HCT116 (cell line): ENCODE measurements at regions not wholly inside any gene's neighbourhood (a gene's known extent, or its start where the extent isn't known, plus 50 kb on each side); places are given as distances from the start of the nearest gene placed in this dataset.

ENCODE experiments used
- ATF3 ChIP-seq: IDR thresholded peaks from 2 replicates; pipeline ENCODE4 v1.6.1; 2012
- CTCF ChIP-seq, 3 experiments: fragments of 200-600 bp in 1 of 3; sonication (generic) in 1 of 3; IDR thresholded peaks in 2 of 3; conservative IDR thresholded peaks in 1 of 3; 2 replicates each; pipeline ENCODE4 v1.5.1; 2012 to 2017; ENCODE audit warnings: low read depth in 2 of 3, low read length in 2 of 3, antibody characterized with exemption in 1 of 3, borderline replicate concordance in 1 of 3, control low read depth in 1 of 3, mild to moderate bottlenecking in 1 of 3, mixed read lengths in 1 of 3, mixed run types in 1 of 3, moderate library complexity in 1 of 3; ENCODE audit not compliant: insufficient read depth in 1 of 3
- EGR1 ChIP-seq: IDR thresholded peaks from 2 replicates; pipeline ENCODE4 v1.6.1; 2012; ENCODE audit warnings: low read depth
- EZH2 ChIP-seq: fragments of 200-600 bp; sonication (generic); IDR thresholded peaks from 2 replicates; pipeline ENCODE4 v1.6.1; 2017; ENCODE audit warnings: antibody characterized with exemption, mixed run types
- EZH2phosphoT487 ChIP-seq: fragments of 200-600 bp; IDR thresholded peaks from 2 replicates; pipeline ENCODE4 v1.6.1; 2018; ENCODE audit warnings: antibody characterized with exemption, borderline replicate concordance
- JUND ChIP-seq: IDR thresholded peaks from 2 replicates; pipeline ENCODE4 v1.6.1; 2012
- POLR2A ChIP-seq: IDR thresholded peaks from 2 replicates; pipeline ENCODE4 v1.7.0; 2011; ENCODE audit warnings: borderline replicate concordance; ENCODE audit not compliant: insufficient read depth, insufficient read length; ENCODE audit errors: extremely low read depth
- RAD21 ChIP-seq: IDR thresholded peaks from 2 replicates; pipeline ENCODE4 v1.6.1; 2012; ENCODE audit warnings: low read depth, mild to moderate bottlenecking
- REST ChIP-seq: IDR thresholded peaks from 2 replicates; pipeline ENCODE4 v1.6.1; 2012; ENCODE audit warnings: low read depth
- SIN3A ChIP-seq: IDR thresholded peaks from 2 replicates; pipeline ENCODE4 v1.6.1; 2012; ENCODE audit warnings: low read depth
- SRF ChIP-seq: IDR thresholded peaks from 2 replicates; pipeline ENCODE4 v1.6.1; 2012; ENCODE audit warnings: low read depth
- TCF7L2 ChIP-seq: IDR thresholded peaks from 2 replicates; pipeline ENCODE4 v1.7.0; 2011; ENCODE audit warnings: borderline replicate concordance, inconsistent platforms; ENCODE audit not compliant: insufficient read depth, insufficient read length; ENCODE audit errors: extremely low read depth
- ZFX ChIP-seq: fragments of 450-650 bp; IDR thresholded peaks from 2 replicates; pipeline ENCODE4 v1.6.1; 2017
- ZNF274 ChIP-seq: fragments of 200-500 bp; sonication (Bioruptor generic); IDR thresholded peaks from 2 replicates; pipeline ENCODE4 v1.6.1; 2014; ENCODE audit warnings: mild to moderate bottlenecking, low read depth, low read length, inconsistent platforms

- TF ChIP-seq CTCF (IDR thresholded peaks at IDR 0.05 in 2 of 3, conservative IDR thresholded peaks at IDR 0.05 in 1 of 3; ENCODE audit: borderline replicate concordance in 1 of 3, insufficient read depth in 1 of 3, low read depth in 2 of 3, low read length in 2 of 3) = no peak
- no peak for TF ChIP-seq POLR2A
- no peak for TF ChIP-seq ZNF274
- TF ChIP-seq EZH2phosphoT487 = no peak
- no peak for TF ChIP-seq TCF7L2
- TF ChIP-seq JUND = no peak
- no peak for TF ChIP-seq EZH2
- TF ChIP-seq ATF3 = no peak
- no peak for TF ChIP-seq EGR1
- TF ChIP-seq REST = no peak
- no peak for TF ChIP-seq SIN3A
- TF ChIP-seq ZFX = no peak
- TF ChIP-seq SRF = no peak
- no peak for TF ChIP-seq RAD21
Observed at GRCh38 chr12:41629611-41630010, 441.5 kb downstream of the PDZRN4 start.
